Sigmoid colon (tissue), 6 donors: ENCODE measurements at regions not wholly inside any gene's neighbourhood (a gene's known extent, or its start where the extent isn't known, plus 50 kb on each side); places are given as distances from the start of the nearest gene placed in this dataset.

Source experiments
- DNase-seq: peaks from one replicate; pipeline ENCODE4 v3.0.0-alpha.2; 2019
- H3K27ac ChIP-seq, 4 donors: fragments of 200-600 bp; sonication (generic); one replicate each; pipeline ENCODE4 v1.5.1; 2016 to 2019; ENCODE audit warnings: mild to moderate bottlenecking in 1 of 4
- H3K27me3 ChIP-seq, 3 donors: fragments of 200-600 bp; sonication (generic); one replicate each; pipeline ENCODE4 v1.5.1; 2019; ENCODE audit warnings: mild to moderate bottlenecking in 1 of 3
- H3K36me3 ChIP-seq, 4 donors: fragments of 200-600 bp; sonication (generic); one replicate each; pipeline ENCODE4 v1.5.1; 2016 to 2019
- H3K4me1 ChIP-seq, 4 donors: fragments of 200-600 bp; sonication (generic); one replicate each; pipeline ENCODE4 v1.5.1; 2017 to 2019
- H3K4me3 ChIP-seq, 4 donors: fragments of 200-600 bp; sonication (generic); one replicate each; pipeline ENCODE4 v1.5.1; 2017 to 2019; ENCODE audit warnings: mild to moderate bottlenecking in 2 of 4, moderate library complexity in 1 of 4
- H3K9me3 ChIP-seq, 4 donors: fragments of 200-600 bp in 3 of 4; sonication (generic) in 3 of 4; one replicate each; pipeline versions ENCODE4 v1.5.1 to v1.6.1; 2013 to 2019
- EP300 ChIP-seq, 4 donors: sonication (generic); formaldehyde crosslinking; IDR thresholded peaks; one replicate each; pipeline ENCODE4 v1.6.1; 2017; ENCODE audit warnings: antibody characterized with exemption in 4 of 4
- POLR2A ChIP-seq, 2 donors: fragments of 450-650 bp; IDR thresholded peaks; one replicate each; pipeline ENCODE4 v1.6.1; 2016; ENCODE audit warnings: antibody characterized with exemption in 2 of 2, mild to moderate bottlenecking in 2 of 2, moderate library complexity in 2 of 2
- POLR2AphosphoS5 ChIP-seq, 4 donors: sonication (generic); formaldehyde crosslinking; IDR thresholded peaks; one replicate each; pipeline ENCODE4 v1.6.1; 2017; ENCODE audit warnings: antibody characterized with exemption in 4 of 4
- WGBS, 2 donors: extraction: QIAGEN DNeasy Blood & Tissue Kit; methylation state at CpG; one replicate each; pipeline ENCODE4 v1.1.7; 2013; 5-methylcytosine and 5-hydroxymethylcytosine counted together
- intact Hi-C: fragments of 100-400 bp; cut with DNase I; formaldehyde crosslinking; loops from one replicate; pipeline ENCODE4 v1.15.1; 2023
- TF ChIP-seq, protein P1 (sequence below), 4 experiments: fragments of 450-650 bp in 3 of 4; fragments of 200-600 bp in 1 of 4; IDR thresholded peaks; one replicate each; pipeline ENCODE4 v1.5.1; 2016 to 2019; ENCODE audit warnings: antibody characterized with exemption in 4 of 4, mild to moderate bottlenecking in 3 of 4, moderate library complexity in 2 of 4
- donor health status: healthy with polysubstance abuse.
- donor health status: healthy.

- Histone ChIP-seq H3K4me3 (no peak overlapping the region), H3K27me3 (no peaks in the 10 kb centered on the region), H3K4me1 (peaks cover 0 to 4% (median 0%) of the 10 kb centered on the region in 4 donors), H3K9me3 (no peaks in the 10 kb centered on the region), H3K27ac (no peak overlapping the region), H3K36me3 (no peaks in the 10 kb centered on the region)
- no peak for DNase-seq
- TF ChIP-seq POLR2A (IDR thresholded peaks at IDR 0.05) = no peak
- TF ChIP-seq POLR2AphosphoS5 (IDR thresholded peaks at IDR 0.05) = no peak
- TF ChIP-seq EP300 (IDR thresholded peaks at IDR 0.05) = no peak
- TF ChIP-seq, protein P1, sequence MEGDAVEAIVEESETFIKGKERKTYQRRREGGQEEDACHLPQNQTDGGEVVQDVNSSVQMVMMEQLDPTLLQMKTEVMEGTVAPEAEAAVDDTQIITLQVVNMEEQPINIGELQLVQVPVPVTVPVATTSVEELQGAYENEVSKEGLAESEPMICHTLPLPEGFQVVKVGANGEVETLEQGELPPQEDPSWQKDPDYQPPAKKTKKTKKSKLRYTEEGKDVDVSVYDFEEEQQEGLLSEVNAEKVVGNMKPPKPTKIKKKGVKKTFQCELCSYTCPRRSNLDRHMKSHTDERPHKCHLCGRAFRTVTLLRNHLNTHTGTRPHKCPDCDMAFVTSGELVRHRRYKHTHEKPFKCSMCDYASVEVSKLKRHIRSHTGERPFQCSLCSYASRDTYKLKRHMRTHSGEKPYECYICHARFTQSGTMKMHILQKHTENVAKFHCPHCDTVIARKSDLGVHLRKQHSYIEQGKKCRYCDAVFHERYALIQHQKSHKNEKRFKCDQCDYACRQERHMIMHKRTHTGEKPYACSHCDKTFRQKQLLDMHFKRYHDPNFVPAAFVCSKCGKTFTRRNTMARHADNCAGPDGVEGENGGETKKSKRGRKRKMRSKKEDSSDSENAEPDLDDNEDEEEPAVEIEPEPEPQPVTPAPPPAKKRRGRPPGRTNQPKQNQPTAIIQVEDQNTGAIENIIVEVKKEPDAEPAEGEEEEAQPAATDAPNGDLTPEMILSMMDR (IDR thresholded peaks at IDR 0.05) = no peak
- intact Hi-C loops = no loop called here
- WGBS, 2 donors = 83 to 86% methylated on average over 3 of the region's 3 CpGs
These were observed 150.5 kb upstream of the RXFP1 start for GRCh38 chr4:158371158-158371557.

GRCh38 chr4:158374318-158374717 lies 147.4 kb upstream of the RXFP1 start:
- Histone ChIP-seq H3K36me3 (no peaks in the 10 kb centered on the region), H3K27ac (no peak overlapping the region), H3K27me3 (no peaks in the 10 kb centered on the region), H3K4me1 (peaks cover 0 to 6% (median 0%) of the 10 kb centered on the region in 4 donors), H3K4me3 (no peak overlapping the region), H3K9me3 (no peaks in the 10 kb centered on the region)
- intact Hi-C loops = no loop called here
- TF ChIP-seq POLR2A (IDR thresholded peaks at IDR 0.05) (no peak), POLR2AphosphoS5 (IDR thresholded peaks at IDR 0.05) (no peak), EP300 (IDR thresholded peaks at IDR 0.05) (no peak)
- TF ChIP-seq, protein P1 (IDR thresholded peaks at IDR 0.05) = no peak
- no peak for DNase-seq
- WGBS, 2 donors = 61 to 77% methylated on average over 4 of the region's 4 CpGs

DNA sequence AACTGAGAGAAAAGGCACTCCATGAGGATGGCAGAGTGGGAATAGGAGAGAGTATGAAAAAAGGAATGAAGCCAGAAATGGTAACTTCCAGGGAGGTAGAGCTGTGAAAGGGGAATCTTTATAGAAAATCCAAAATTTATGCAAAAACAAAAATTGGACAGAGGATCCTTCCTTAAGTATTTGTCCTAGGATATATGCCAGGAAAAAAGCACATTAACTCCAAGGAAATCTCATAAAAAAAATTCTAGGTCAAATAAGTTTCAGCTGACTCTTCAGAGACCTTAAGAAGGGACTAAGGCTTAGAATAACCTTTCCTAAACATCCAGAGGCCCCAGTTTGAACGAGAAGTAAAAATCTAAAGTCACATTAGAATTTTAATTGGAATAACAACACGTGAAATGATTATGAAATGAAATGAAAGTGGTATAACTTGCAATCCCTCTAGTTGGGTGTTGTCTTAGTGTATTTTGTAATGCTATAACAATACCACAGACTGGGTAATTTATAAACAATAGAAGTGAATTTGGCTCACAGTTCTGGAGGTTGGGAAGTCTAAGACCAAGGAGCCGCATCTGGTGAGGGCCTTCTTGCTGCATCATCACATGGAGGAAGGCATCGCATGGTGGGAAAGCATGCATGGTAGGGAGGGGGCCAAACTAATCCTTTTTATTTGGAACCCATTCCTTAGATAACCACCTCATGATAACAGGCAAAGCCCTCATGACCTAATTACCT lies 145.4 kb upstream of the RXFP1 start:
- H3K4me1 ChIP-seq = peaks cover 0 to 6% (median 0%) of the 10 kb centered on the region in 4 donors
- no peak for DNase-seq
- intact Hi-C loops = no loop called here
- no peaks in the 10 kb centered on the region for H3K9me3 ChIP-seq
- WGBS, 2 donors = 71 to 79% methylated on average over 4 of the region's 4 CpGs
- no peaks in the 10 kb centered on the region for H3K27me3 ChIP-seq
- TF ChIP-seq, protein P1 (IDR thresholded peaks at IDR 0.05) = no peak
- TF ChIP-seq POLR2A (IDR thresholded peaks at IDR 0.05) (no peak), EP300 (IDR thresholded peaks at IDR 0.05) (no peak)
- H3K27ac ChIP-seq = no peak overlapping the region
- no peaks in the 10 kb centered on the region for H3K36me3 ChIP-seq
- no peak overlapping the region for H3K4me3 ChIP-seq

DNA sequence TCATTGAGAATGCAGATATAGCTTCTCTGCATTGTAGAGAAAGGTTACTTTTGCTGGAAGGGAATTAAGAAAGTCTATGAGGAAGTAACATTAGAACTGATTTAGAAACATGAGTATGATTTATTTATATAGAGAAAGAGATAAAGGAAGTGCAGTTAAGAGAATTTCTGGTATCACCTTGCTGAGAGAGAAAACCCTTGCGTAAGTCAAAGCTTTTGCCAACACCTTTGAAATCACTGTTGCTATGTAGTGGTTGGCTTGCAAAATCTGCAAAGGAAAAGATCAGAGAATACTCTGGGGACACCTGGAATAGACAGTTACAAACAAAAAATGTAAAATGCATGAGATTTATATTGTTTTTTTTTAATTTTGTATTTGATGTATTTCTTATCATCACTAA lies 137.3 kb upstream of the RXFP1 start:
- Histone ChIP-seq H3K36me3 (no peaks in the 10 kb centered on the region), H3K4me1 (no peaks in the 10 kb centered on the region), H3K9me3 (no peaks in the 10 kb centered on the region), H3K27ac (no peak overlapping the region), H3K27me3 (no peaks in the 10 kb centered on the region), H3K4me3 (no peak overlapping the region)
- intact Hi-C loops = no loop called here
- TF ChIP-seq POLR2A (IDR thresholded peaks at IDR 0.05) (no peak), POLR2AphosphoS5 (IDR thresholded peaks at IDR 0.05) (no peak), EP300 (IDR thresholded peaks at IDR 0.05) (no peak)
- TF ChIP-seq, protein P1 (IDR thresholded peaks at IDR 0.05) = no peak
- WGBS, 2 donors = 84 to 91% methylated on average over 1 of the region's 1 CpG
- DNase-seq = no peak

DNA sequence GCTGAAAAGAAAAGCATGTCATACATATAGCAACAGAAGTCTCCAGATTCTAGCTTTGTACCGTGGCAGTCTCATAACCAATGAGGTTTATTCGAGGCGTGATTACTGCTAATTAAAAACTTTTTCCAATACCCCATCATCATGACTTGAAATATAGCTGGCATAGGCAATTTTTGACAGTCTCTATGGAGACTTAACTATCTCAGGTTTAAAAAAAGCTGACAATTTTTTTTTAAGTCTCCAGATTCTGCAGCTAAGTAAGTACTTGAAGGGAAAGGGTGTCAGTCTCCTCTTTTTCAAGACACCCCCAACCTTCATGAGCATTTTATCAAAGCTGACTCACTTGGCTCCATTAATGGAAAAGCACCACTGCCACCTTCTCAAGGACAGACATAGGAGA lies 126.3 kb upstream of the RXFP1 start:
- no peak for TF ChIP-seq EP300 (IDR thresholded peaks at IDR 0.05)
- no peak for TF ChIP-seq POLR2AphosphoS5 (IDR thresholded peaks at IDR 0.05)
- TF ChIP-seq, protein P1 (IDR thresholded peaks at IDR 0.05) = no peak
- no peak for TF ChIP-seq POLR2A (IDR thresholded peaks at IDR 0.05)
- no peaks in the 10 kb centered on the region for H3K36me3 ChIP-seq
- intact Hi-C loops = no loop called here
- H3K9me3 ChIP-seq = no peaks in the 10 kb centered on the region
- 84 to 94% methylated on average over 3 of the region's 3 CpGs for WGBS, 2 donors
- H3K4me3 ChIP-seq = no peak overlapping the region
- H3K4me1 ChIP-seq = no peaks in the 10 kb centered on the region
- H3K27ac ChIP-seq = no peak overlapping the region
- no peak for DNase-seq
- no peaks in the 10 kb centered on the region for H3K27me3 ChIP-seq
